ENCODE measurements at regions not wholly inside any gene's neighbourhood (a gene's known extent, or its start where the extent isn't known, plus 50 kb on each side); places are given as distances from the start of the nearest gene placed in this dataset.

DNA sequence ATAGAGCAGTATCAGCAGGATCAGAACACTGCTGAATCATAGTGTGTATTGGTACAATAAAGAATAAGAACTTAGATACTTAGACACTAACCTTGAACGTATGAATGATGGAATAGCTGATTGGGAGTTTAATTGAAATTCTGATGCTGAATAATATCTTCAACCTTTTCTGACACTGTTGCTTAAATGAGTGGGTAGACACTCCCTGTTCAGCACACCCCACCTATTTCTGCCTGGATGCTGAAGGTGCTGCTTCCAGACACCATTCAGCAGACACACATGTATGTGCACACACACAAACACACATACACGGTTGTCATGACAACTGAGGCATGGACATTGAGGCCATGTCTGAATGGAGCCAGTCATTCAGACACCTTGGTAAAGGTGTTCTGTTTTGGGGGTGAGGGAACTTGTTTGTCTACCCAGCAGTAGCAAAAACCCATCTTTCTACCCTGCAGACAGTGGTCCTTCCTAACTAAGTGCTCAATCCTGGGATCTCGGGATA lies 54.3 kb downstream of the TMEM215 start:
- no peak for DNase-seq

GRCh38 chr9:32839013-32839885 lies 55.9 kb downstream of the TMEM215 start:
- DNase-seq: no peak

DNA sequence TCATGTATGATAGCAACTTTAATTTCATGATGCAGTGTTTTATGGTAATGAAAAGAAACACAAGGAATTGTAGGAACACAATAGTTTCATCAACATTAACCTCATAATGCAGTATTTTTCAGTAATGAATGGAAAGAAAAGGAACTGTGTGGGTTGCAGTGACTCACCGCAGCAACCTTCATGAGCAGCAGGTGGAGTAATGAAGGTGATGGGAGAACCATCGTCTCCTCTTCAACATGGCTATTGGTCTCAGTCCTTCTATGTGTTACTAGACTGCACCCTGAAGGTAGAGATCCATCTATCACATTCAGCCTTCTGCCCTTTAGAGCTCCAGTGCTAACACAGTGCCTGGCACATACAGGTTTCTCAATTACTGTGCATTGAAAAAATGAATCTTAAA lies 58.0 kb downstream of the TMEM215 start:
- DNase-seq: no peak

- DNase-seq: no peak
Observed at GRCh38 chr9:32843295-32843694, 60.0 kb downstream of the TMEM215 start.

GRCh38 chr9:32844259-32844658 lies 60.9 kb downstream of the TMEM215 start:
- DNase-seq: no peak

DNA sequence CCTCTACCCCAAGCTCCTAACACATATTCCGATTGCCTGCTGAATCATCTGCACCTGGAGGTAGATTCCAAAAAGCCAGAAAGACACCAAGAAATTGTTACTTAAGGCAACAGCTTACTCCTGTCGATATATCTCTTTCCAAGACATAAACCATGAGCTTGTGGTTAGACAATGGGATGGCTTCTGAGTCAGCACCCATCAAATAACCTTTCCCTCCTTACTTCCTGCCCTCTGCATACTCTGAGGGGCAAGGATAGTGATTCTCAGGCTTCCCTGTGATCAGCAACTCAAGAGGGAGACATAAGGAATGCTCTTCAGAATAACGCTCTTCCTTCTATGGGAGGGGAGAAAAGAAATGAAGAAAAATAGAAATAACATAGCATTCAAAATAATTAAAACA lies 70.9 kb downstream of the TMEM215 start:
- DNase-seq: no peak

GRCh38 chr9:32855752-32856151 lies 72.4 kb downstream of the TMEM215 start:
- DNase-seq: no peak

GRCh38 chr9:32863291-32863690 lies 80.0 kb downstream of the TMEM215 start:
- DNase-seq: no peak

DNA sequence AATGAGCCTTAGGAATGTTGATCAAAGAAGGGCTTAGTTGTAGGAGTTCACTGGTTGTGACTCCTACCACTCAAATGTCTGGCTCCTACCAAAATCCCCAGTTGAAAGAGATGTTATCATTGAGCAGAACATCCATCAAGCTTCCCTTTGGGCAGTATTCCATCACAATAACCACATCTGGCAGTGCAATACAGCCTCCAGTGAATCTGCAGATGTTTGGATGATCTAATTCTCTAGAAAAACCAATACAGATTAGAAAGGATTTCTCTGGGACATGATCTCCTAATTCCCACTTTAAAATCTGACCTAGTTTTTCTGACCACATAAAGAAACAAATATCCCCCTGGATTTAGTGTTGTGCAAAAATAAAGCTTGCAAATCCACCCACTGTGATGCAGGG lies 81.6 kb downstream of the TMEM215 start:
- DNase-seq: no peak

DNA sequence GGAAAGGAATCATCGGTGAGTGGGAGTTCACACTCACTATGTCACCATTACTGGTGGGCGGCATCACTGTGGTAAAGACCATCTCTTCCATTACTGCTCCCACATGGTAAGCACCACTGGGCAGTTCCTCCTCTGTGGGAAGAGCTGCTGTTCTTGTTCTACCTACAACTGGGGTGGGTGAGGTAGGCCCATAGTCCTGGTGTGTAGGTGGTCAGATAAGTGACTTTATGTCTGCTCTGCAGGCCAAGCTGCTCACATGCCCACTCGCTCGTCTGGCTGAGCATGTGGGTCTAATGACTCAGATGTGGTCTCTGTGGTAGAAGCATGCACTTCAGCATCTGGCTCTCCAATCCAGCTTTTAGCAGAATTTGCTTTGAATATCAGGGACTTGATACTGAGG lies 82.9 kb downstream of the TMEM215 start:
- DNase-seq: no peak

- DNase-seq: no peak
Observed at GRCh38 chr9:32867026-32867425, 83.7 kb downstream of the TMEM215 start.

DNA sequence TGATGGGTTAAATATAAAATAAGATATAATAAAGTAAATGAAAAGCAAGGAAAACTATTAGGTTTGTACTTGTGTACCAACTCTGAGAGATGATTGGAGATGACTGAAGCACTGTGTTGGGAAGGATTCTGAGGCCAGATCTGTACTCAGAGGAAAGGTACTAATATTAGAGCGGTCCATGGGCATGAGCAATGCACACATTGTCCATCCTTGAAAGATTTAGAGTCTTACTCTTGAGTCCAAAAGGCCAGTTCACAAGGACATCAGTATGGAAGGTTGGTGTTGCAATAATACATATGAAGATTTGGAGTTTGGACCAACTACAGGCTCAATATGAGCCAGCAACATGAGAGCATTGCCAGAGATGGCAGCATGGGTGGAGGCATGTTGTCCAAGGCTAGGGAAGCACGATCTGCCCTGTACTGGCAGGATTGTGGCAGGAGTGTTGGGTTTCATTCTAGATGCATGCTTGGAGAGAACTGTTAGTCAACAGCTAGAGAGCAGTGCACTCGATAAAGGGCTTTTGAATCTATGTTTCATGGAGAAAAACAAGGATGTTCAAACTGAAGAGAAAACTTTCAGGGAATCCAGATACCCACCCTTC lies 84.4 kb downstream of the TMEM215 start:
- no peak for DNase-seq

DNA sequence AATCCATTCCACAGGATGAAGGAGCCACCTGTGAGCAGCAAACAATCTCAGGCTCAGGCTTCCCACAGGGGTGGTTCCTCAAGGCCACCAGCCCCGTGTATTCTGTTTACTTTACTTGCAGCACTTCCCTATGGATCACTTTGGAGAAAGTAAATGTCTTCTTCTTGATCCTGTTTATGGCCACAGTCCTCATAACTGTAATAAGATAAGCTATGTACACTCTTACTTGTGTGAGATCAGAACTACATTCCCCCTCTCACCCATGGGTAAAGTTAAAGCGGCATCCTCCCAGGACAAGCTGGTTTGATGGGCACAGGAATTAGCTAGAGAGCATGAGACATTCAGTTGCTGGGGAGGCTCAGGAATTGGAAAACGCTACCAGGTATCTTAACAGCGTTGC lies 86.1 kb downstream of the TMEM215 start:
- no peak for DNase-seq

- DNase-seq: no peak
Observed at GRCh38 chr9:32873131-32873530, 89.8 kb downstream of the TMEM215 start.

DNA sequence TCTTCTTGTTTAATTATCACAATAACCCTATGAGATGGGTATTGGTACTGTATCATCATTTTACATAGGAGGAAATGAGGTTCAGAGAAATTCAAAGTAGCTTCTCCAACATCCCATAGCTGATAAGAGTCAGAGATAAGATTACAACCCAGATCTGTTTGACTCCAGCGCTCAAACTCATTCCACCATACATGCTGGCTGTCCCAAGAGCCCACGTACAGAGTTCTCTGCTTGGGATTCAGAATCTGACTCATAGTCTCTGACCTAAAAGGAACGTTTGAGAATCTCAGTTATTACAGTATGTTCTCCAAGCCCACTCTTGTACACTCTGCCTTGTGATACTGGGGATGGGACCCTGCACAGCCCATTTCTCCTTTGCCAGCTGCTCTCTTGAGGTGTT lies 90.2 kb downstream of the TMEM215 start:
- no peak for DNase-seq

GRCh38 chr9:32875242-32875641 lies 91.9 kb downstream of the TMEM215 start:
- no peak for DNase-seq

DNA sequence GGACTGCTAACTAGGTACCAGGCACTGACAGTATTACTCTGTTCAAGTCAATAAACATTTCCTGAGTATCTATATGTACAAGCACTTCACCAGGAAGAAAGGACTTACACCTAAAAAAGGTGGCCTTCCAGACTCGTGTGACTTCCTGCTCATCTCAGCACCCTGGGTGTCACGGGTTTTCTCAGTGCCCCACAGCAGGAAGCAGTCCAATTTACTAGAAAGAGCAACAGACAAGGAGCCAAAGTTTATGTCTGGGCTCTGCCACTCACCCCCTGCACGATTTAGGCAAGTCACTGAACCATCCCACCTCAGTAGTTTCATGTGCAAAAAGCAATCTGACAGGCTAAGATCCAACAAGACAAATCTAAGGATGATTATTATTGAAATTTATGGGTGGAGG lies 92.4 kb downstream of the TMEM215 start:
- no peak for DNase-seq

DNA sequence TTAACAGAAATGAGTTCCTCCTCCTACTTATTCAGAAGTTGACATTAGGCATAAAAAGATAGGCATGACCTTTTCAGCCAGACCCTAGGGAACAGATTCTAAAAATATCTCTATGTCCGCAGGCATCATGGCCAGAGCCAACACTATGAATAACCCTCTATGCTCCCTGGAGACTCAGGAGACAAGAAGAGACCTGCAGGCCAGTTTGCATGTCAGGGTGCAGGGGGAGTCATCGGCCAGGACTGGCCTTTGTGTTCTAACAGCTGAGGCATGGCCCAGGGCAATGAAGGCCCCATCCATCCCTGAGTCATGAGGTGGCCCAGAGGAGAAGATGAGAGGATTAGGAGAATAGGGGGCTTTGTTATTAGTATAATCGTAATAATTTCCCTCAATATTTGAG lies 93.8 kb downstream of the TMEM215 start:
- DNase-seq: no peak

DNA sequence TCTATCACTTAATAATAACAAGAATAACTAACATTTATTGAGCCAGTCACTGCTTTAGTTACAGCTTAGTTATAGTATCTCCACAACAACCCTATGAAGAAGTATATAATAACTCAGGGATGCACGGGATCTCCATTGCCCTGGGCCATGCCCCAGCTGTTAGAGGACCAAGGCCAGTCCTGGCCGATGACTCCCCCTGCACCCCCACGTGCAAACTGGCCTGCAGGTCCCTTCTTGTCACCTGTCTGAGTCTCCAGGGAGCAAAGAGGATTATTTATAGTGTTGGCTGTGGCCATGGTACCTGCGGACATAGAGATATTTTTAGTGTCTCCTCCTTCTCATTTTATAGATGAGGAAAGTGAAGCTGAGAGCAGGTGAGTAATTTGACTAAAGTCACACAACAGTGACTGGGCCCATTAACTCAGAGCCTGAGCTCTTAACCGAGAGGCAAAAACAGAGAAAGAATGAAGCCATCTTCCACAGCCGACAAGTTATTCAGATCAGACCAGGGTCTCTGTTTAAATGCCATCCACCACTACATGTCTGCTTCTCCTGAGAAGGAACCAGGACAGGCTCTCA lies 94.4 kb downstream of the TMEM215 start:
- no peak for DNase-seq

DNA sequence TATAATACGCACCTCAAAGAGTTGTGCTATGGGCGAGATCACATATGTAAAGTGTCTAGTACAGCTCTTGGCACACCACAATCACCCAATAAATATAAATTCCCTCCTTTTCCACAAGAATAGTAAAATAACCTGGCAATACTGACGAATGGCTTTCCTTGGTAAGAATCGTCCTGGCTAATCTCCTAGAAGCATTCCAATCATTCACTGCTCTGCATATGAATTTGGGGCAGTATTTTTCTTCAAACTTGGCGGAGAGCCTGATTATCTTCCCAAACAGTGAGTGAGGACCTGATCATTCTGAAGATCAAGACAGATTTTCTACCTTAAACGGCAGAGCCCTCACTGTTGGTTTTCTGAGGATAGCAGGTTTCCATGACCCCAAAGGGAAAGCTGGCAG lies 96.0 kb downstream of the TMEM215 start:
- DNase-seq: no peak

- DNase-seq: no peak
Observed at GRCh38 chr9:32881948-32882347, 98.6 kb downstream of the TMEM215 start.

DNA sequence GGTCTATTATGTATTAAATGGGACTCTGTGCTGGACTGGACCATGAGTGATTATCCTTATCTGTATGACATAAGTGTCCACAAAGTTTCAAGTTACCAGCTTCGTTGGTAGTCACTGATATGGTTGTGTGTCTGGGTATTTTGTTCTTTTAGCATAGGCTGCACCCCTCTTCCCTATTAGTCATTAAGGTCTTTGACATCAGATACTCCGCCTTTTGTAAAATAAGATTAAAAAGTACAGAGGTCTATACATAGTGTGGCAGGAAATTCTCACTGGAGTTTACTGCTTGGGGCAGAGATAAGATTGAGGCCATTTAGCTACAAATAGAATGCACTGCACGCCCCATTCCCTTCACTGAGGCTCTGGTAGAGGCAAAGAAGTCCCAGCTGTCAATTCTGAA lies 99.4 kb downstream of the TMEM215 start:
- peak; percentile 16 for DNase-seq

GRCh38 chr9:32884482-32884881 lies 101.1 kb downstream of the TMEM215 start:
- DNase-seq: no peak

DNA sequence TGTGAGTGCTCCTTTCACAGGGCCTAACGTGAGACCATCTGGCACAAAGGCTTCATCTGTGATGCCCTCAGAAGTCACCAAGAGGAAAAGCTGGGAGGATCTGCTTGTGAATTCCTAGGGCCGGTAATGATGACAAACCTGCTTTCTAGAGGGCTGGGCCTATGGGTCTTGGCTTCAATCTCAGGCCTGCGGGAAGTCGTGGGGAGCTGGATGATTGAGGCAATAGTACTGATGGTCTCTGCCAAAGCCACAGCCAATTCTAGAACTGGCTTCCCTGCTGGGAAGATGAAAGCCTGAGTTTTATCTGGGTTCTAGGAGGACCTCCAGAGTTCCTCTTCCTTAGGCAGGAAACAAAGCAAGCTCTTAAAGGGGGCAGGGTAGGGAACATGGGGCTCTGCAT lies 102.7 kb downstream of the TMEM215 start:
- no peak for DNase-seq
